NCI-H2196 treated with DMSO at 0.1 percent for 48 hours (cell line): ENCODE measurements at regions not wholly inside any gene's neighbourhood (a gene's known extent, or its start where the extent isn't known, plus 50 kb on each side); places are given as distances from the start of the nearest gene placed in this dataset.
"Not testable (repeated sequence)": the region's sequence is repeated elsewhere in the genome, so short reads cannot be mapped to it uniquely, and the experiment has no call there.

ENCODE experiments used
- DNase-seq: peaks from one replicate; lab custom pipeline; 2025; ENCODE audit not compliant: unreplicated experiment; lab: John Stamatoyannopoulos, UW

DNA sequence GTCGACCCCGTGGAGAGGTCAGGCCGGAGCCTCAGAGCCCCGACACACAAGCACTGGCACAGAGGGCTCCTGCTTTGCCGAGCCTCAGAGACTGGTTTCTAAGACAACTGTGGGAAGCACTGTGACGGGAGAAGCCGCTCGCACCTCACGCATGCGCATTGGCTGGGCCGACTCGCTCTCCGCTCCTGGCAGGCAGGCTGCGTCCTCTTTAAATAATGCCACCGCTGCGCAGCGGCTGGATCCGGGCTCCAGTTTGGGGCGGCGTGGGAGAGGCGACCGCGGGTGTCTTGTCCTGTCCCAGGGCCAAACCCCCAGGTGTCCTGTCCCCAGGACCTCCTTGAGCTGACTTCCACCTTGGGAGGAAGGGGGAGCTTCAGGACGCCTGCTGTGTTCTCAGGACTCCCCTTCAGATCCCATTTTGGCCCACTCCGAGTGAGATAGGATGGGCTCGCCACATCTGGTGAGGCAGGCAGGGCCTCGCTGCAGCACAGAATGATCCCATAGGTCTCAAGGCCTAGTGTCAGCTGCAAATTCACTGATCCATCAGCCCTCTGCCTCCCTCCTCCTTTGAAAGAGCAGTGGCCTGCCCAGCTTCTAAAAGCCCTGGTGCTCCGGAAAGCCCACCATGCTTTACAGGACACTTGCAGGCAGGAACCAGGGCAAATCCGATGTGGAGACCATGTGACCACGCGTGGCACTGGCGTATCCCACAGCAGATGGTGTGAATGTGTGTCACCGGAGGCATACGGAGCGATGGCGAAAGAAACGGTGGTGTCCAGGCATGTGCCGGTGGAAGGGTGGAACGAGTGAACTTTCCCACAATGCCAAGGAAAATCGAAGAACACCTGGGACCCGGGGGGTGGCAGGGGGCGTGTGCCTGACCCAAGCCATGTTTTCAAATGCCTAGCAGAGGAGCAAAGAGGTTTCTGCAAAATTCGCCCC, 169.3 kb upstream of the ZNF337 start:
- peak; percentile 43 for DNase-seq

DNA sequence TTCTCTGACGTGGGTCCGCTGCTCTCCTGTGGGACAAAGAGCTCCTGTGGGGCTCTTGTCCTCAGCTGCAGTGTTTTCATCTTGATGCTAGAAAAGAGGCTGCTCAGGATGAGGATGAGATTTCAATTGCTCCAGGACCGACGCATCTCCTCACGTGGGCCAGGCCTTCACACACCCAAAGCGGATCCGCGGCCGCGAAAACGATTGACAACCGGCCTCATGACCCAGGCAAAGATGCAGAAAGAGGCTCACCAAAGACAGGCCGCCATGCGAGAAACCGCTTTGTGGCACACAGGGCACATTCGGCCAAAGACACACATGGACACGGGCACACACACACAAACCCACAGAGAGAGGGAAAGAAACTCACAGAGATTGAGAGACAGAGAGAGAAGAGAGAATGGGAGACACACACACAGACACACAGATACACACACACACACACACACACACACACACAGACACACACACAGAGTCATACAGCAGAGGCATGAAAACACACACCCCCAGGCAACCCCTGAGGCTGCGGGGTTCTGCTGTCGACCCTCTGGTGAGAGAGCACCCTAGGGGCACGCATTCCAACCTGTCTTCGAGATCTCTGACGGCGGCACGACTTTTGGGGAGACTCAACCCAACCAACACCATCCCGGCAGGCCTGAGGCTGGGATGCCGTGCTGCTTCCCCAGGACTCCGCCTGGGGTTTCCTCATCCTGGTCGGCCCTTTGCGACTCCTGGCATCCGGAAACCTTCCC, 168.5 kb upstream of the ZNF337 start:
- DNase-seq = not testable (repeated sequence)

GRCh38 chr20:25864326-25864962, 167.8 kb upstream of the ZNF337 start:
- DNase-seq = no peak

- DNase-seq = no peak
Observed at GRCh38 chr20:25863536-25864325, 167.1 kb upstream of the ZNF337 start.

- peak; percentile 78 for DNase-seq
Observed at GRCh38 chr20:25862967-25863530, 166.4 kb upstream of the ZNF337 start.

DNA sequence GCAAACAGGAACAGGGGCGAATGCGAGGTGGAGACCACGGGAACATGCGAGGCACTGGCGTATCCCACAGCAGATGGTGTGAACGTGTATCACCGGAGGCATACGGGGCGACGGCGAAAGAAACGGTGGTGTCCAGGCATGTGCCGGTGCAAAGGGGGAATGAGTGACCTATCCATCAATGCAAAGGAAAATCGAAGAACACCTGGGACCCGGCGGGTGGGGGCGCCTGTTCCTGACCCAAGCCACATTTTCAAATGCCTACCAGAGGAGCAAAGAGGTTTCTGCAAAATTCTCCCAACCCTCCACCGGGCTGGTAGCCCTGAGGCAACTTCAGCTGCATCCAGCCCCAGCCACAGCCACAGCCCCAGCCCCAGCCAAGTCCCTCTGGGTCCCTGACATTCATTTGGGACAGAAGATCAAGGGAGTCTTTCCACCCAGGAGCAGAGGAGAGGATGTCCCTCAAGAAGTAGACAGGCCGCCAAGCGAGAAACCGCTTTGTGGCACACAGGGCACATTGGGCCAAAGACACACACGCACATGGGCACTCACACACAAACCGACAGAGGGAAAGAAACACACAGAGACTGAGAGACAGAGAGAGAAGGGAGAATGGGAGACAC, 164.0 kb upstream of the ZNF337 start:
- DNase-seq = no peak

DNA sequence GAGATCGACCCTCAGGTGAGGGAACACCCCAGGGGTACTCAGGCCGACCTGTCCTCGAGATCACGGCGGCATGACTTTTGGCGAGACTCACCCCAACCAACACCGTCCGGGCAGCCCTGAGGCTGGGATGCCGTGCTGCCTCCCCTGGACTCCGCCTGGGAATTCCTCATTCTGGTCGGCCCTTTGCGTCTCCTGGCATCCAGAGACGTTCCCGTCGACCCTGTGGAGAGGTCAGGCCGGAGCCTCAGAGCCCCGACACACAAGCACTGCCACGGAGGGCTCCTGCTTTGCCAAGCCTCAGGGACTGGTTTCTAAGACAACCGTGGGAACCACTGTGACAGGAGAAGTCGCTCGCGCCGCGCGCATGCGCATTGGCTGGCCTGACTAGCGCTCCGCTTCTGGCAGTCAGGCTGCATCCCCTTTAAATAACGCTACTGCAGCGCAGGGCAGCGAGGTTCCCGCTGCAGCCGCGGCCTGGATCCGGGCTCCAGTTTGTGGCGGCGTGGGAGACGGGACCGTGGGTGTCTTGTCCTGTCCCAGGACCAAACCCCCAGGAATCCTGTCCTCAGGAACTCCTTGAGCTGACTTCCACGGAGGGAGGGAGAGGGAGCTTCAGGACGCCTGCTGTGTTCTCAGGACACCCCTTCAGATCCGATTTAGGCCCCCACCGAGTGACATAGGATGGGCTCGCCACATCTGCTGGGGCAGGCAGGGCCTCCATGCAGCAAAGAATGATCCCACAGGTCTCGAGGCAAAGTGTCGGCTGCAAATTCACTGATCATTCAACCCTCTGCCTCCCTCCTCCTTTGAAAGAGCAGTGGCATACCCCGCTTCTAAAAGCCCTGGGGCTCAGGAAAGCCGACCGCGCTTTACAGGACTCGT, 163.2 kb upstream of the ZNF337 start:
- DNase-seq = peak; percentile 53

DNA sequence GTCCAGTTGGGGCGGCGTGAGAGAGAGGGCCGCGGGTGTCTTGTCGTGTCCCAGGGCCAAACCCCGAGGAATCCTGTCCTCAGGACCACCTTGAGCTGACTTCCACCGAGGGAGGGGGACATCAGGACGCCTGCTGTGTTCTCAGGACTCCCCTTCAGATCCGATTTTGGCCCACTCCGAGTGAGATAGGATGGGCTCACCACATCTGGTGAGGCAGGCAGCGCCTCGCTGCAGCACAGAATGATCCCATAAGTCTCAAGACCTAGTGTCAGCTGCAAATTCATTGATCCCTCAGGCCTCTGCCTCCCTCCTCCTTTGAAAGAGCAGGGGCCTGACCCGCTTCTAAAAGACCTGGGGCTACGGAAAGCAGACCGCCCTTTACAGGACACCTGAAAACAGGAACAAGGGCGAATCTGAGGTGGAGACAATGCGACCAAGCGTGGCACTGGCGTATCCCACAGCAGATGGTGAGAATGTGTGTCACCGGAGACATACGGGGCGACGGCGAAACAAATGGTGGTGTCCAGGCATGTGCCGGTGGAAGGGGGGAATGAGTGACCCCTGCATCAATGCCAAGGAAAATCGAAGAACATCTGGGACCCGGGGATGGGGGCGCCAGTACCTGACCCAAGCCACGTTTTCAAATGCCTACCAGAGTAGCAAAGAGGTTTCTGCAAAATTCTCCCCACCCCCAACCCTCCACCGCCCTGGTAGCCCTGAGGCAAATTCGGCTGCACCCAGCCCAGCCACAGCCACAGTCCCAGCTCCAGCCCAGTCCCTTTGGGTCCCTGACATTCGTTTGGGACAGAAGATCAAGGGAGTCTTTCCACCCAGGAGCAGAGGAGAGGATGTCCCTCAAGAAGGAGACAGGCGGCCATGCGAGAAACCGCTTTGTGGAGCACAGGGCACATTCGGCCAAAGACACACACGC, 162.1 kb upstream of the ZNF337 start:
- DNase-seq = no peak

- DNase-seq = not testable (repeated sequence)
Observed at GRCh38 chr20:25857091-25857788, 160.6 kb upstream of the ZNF337 start.

GRCh38 chr20:25856256-25856884, 159.7 kb upstream of the ZNF337 start:
- DNase-seq = no peak

DNA sequence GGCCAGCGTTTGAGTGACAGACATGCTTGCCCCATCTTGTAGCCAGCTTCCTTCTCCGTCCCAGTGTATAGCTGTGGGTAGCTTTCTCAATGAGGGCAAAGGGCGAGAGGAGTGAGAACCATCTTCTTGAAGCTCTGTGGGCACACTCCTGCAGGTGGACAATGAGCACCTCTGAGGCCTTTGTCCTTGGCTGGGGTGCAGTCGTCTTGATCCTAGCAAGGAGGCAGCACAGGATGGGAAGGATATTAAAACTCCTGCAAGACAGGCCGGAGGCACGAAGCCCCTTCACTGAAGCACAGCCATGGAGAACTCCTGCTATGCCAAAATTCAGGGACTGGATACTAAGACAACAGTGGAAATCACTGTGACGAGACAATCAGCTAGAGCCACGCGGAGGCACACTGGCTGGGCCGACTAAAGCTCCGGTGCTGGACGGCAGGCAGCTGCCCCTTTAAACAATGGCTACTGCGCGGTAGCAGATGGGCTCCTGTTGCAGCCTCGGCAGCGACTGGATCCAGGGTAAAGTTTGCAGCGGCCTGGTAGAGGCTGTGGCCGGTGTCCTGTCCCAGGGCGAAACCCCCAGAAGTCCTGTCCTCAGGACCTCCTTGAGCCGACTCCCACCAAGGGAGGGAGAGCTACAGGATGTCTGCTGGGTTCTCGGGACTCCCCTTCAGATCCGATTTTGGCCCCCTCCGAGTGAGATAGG, 159.0 kb upstream of the ZNF337 start:
- DNase-seq = not testable (repeated sequence)

- DNase-seq = not testable (repeated sequence)
Observed at GRCh38 chr20:25854666-25855065, 158.0 kb upstream of the ZNF337 start.

DNA sequence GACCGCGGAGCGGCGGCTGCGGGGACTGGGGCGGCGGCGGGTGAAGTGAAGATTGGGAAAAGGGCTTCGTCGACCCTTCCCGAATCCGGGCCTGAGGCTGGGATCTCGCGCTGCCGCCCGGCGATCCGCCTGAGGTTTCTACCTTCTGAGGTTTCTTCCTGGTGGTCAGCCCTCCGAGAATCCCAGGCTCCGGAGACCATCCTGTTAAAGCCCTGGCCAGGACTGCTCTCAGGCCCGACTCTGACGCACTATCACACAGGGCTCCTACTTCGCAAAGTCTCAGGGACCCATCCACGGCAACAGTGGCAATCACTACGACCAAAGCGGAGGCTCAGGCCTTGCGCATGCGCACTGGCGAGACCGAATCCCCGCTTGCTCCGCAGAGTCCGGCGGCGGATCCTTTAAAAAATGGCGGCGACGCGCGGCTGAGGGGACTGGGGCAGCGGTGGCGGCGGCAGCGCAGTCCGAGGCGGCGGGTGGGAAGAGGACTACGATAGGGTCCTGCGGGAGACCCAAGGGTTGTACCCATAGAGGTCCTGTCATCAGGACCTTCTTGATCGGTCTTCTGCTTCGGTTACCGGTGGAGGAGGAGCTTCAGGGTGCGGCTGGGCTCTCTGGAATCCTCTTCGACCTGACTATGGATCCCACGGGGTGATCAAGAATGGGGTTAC, 157.2 kb upstream of the ZNF337 start:
- peak; percentile 15 for DNase-seq

DNA sequence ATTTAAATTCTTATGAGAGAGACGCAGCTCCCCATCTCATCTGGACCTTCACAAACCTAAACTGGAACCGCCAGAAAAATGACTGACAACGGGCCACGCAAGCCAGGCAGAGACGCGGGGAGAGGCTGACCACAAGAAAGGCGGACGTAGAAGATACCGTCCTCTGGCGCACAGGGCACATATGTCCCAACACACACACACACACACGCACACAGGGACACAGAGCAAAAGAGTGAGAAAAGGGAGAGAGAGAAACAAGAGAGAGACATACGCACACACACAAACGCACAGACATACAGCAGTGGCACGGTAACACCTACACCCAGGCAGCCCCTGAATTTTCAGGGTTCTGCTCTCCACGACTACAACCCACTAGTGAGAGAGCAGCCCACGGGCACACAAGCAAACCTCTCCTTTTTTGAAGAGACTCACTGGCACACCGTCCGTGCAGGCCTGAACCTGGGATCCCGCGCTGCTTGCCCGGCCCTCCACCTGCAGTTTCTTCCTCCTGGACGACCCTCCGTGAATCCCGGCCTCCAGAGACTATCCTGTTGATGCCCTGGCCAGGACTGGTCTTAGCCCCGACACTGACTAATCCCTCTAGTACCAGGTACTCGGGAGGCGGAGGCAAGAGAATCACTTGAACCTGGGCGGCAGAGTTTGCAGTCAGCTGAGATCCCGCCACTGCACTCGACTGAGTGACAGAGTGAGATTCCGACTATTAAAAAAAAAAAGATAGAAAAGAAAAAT, 156.5 kb upstream of the ZNF337 start:
- not testable (repeated sequence) for DNase-seq

DNA sequence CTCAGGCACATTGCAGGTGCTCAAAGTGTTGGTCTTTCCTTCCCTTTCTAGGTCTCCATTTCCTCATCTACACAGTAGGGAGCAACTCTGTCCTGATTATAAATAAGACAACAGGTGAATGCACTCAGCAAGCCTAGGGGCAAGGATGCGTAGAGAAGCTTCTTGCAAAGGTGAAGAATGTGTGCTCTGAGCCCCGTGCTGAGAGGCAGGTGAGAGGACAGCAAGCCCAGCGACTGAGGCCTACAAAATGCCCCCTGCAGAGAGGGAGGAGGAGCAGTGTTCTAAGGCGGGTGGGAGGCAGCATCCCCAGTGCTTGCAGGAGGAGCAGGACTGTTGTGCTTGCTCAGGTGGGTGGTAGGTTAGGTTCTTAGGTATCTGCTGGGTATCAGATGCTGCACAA, 153.5 kb upstream of the ZNF337 start:
- not testable (repeated sequence) for DNase-seq
